ENCODE measurements at regions not wholly inside any gene's neighbourhood (a gene's known extent, or its start where the extent isn't known, plus 50 kb on each side); places are given as distances from the start of the nearest gene placed in this dataset.
"Not testable (repeated sequence)": the region's sequence is repeated elsewhere in the genome, so short reads cannot be mapped to it uniquely, and the experiment has no call there.

DNA sequence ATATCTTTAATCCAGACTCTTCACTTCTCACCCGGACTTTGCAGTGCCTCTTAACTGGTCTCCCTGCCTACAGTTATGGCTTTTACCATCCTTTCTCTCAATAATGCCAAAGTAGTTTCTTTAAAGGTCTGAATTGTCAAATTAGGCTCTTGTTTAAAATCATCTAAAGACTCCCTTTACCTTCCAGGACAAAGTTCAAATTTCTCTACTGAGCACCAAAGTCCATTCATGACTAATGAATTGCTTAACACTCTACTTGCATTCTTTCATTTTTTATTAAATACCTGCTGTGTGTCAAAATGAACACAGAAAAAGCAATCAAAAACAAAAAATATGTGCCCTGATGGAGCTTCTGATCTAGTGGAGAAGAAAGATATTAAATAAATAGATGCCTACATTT, 472.4 kb upstream of the UBE2E2 start:
- no peak overlapping the region for H3K4me3 ChIP-seq (ENCODE audit: low read depth, low read length)

- H3K4me3 ChIP-seq (ENCODE audit: low read depth, low read length): no peak overlapping the region
Measured at GRCh38 chr3:22731901-22732300, 471.2 kb upstream of the UBE2E2 start.

GRCh38 chr3:22732641-22733040, 470.5 kb upstream of the UBE2E2 start:
- no peak overlapping the region for H3K4me3 ChIP-seq (ENCODE audit: low read depth, low read length)

DNA sequence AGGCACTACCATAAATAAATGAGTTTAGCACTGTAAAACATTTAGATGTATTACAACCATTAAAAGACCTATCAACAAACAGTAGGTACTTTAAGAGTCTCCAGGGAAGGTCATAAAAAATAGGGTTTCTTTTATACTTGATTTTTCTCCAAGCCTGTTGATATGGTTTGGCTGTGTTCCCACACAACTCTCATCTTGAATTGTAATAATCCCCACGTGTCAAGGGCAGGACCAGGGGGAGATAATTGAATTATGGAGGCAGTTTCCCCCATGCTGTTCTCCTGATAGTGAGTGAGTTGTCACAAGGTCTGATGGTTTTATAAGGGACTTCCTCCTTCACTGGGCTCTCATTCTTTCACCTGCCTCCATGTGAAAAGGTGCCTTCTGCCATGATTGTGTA, 468.9 kb upstream of the UBE2E2 start:
- no peak overlapping the region for H3K4me3 ChIP-seq (ENCODE audit: low read depth, low read length)

DNA sequence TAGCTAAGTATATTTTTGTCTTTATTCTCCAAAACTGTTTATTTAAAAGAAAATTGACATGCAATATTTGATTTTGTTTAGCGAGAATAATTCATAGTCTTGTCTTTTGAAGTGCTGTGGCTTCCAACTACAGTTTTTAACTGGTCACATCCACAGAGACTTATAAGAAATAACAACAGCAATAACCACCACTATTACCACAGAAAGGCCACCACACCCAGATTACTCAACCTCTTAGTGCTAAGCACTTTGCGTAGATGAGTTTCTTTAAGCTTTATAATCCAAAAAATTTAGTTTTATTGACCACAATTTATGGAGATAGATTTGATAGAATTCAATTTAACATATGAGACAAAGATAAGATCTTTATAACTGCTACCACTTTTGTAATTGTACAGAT, 468.4 kb upstream of the UBE2E2 start:
- no peak overlapping the region for H3K4me3 ChIP-seq (ENCODE audit: low read depth, low read length)

DNA sequence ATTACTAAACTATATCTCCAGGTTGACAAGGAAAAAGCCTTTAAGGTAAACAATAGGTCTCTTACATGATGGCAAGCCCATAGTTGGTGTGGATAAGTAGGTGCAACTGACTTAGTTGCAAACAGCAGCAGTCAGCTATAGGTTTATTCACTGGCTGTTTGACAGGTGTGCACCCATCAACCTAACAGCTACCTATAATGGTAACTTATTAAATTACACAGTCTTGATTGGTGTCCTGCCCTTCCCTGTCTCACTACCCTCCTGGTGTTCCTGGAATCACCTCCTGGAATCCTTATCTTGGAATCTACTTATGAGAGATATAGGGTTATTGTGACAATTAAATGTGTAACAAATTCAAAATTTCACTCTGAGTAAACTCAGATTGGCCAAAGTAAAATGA, 467.8 kb upstream of the UBE2E2 start:
- H3K4me3 ChIP-seq (ENCODE audit: low read depth, low read length): no peak overlapping the region

DNA sequence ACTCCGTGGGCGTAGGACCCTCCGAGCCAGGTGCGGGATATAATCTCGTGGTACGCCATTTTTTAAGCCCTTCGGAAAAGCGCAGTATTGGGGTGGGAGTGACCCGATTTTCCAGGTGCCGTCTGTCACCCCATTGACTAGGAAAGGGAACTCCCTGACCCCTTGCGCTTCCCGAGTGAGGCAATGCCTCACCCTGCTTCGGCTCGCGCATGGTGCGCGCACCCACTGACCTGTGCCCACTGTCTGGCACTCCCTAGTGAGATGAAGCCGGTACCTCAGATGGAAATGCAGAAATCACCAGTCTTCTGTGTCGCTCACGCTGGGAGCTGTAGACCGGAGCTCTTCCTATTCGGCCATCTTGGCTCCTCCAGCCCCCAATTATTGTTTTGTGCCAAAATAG, 459.7 kb upstream of the UBE2E2 start:
- not testable (repeated sequence) for H3K4me3 ChIP-seq (ENCODE audit: low read depth, low read length)

GRCh38 chr3:22745321-22745720, 457.8 kb upstream of the UBE2E2 start:
- H3K4me3 ChIP-seq (ENCODE audit: low read depth, low read length): no peak overlapping the region

- no peak overlapping the region for H3K4me3 ChIP-seq (ENCODE audit: low read depth, low read length)
Measured at GRCh38 chr3:22746221-22746620, 456.9 kb upstream of the UBE2E2 start.

- no peak overlapping the region for H3K4me3 ChIP-seq (ENCODE audit: low read depth, low read length)
Measured at GRCh38 chr3:22748453-22749045, 454.6 kb upstream of the UBE2E2 start.

DNA sequence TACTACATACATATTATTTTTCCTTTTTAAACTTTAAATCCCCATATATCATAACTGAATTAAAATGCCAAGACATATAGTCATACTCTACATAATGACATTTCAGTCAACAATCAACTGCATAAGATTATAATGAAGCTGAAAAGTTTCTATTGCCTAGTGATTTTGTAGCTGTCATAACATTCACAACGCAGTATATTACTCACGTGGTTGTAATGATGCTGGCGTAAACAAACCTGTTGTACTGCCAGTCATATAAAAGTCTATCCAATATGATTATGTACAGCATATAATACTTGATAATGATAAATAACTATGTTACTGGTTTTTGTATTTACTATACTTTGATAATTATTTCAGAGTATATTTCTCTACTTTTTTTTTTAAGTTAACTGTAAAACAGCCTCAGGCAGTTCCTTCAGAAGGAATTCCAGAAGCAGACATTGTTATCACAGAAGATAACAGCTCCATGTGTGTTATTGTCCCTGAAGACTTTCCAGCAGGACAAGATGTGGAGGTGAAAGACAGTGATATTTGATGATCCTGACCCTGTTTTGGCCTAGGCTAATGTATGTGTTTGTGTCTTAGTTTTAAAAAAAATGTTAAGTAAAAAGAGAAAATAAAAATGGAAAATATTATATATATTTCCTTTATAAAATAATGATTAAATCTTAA, 443.4 kb upstream of the UBE2E2 start:
- no peak overlapping the region for H3K4me3 ChIP-seq (ENCODE audit: low read depth, low read length)

DNA sequence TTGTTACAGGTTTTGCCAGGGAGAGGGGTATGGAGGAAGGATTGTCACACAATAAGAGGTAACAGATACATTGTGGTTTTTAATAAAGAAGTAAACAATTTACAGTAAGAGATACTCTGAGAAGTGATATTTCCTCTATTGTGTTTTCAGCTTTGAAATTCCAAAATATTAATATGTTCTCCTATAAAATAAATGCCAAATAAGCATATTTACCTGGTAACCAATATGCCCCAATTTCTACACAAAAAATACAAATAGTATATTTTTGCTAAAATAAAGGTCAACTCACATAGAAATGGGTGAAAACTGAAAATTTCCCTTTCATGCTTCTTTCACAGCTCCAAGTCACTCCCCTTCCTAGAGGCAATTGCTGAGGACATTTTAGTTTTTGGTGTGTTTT, 437.4 kb upstream of the UBE2E2 start:
- H3K4me3 ChIP-seq (ENCODE audit: low read depth, low read length): no peak overlapping the region

GRCh38 chr3:22777834-22778233, 425.3 kb upstream of the UBE2E2 start:
- no peak overlapping the region for H3K4me3 ChIP-seq (ENCODE audit: low read depth, low read length)

DNA sequence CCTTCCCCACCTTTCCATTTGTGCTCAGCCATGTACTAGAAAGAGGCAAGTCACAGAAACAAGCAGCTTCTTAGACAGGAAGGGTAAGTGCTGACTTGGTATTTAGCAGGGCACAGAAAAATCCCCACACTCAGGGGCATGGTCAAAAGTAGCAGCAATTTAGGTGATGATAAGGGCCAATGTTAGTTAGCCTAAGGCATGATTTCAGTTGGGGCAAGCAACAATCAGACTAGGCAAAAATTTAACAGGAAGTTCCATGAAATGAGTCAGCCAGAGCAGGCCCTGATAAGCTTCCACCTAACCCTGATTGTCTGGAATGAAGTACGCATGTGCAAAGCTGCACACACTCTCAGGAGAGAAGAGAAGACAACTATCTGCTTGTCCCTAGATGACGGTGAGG, 423.4 kb upstream of the UBE2E2 start:
- H3K4me3 ChIP-seq (ENCODE audit: low read depth, low read length): no peak overlapping the region

DNA sequence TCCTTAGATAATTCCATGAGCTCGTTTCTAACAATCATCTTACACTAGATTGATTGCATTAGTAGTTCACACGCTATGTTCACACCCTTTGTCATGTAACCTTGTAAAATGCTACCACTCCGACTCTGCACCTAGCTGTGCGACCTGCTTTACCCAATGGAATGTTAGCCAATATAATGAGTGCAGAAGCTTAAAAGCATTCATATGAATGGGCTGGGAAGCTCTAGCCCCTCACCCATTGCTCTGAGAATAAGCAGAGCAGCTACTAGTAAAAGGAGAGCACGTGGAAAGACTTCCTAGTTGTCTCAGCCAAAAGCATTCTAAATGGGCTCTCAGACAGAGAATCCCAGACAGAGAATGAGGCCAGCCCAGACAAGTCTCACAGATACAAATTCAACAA, 410.6 kb upstream of the UBE2E2 start:
- no peak overlapping the region for H3K4me3 ChIP-seq (ENCODE audit: low read depth, low read length)

DNA sequence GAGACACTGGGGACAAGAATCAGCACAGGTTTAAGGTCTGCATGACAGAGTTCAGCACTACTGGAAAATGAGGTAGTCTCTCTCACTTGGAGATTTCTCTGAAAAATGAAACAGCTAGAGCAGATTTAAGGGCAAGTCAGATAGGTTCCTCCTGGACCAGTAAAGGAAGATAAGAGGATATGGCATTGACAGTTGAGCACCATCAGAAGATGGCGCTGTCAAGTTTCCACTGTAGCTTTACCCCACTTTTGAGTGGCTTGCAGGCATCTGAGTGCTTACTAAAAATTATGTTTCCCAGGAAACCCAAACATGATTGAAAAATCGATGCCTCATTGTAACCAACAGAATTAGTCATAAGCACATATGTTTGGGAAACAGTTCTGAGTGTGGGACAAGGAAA, 407.2 kb upstream of the UBE2E2 start:
- no peak overlapping the region for H3K4me3 ChIP-seq (ENCODE audit: low read depth, low read length)

- H3K4me3 ChIP-seq (ENCODE audit: low read depth, low read length): no peak overlapping the region
Measured at GRCh38 chr3:22798461-22798860, 404.7 kb upstream of the UBE2E2 start.

DNA sequence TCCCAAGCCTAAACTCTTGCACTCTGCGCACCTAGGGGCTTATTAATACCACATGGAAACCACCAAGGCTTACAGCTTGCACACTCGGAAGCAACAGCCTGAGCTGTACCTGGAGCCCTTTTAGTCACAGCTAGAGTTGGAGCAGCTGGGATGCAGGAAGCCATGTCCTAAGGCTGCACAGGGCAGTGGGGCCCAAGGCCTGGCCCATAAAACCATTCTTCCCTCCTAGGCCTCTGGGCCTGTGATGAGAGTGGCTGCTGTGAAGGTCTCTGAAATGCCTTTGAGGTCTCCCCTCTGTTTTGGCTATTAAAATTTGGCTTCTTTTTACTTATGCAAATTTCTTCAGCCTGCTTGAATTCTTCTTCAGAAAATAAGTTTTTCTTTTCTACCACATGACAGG, 383.9 kb upstream of the UBE2E2 start:
- H3K4me3 ChIP-seq (ENCODE audit: low read depth, low read length): no peak overlapping the region

- no peak overlapping the region for H3K4me3 ChIP-seq (ENCODE audit: low read depth, low read length)
Measured at GRCh38 chr3:22835041-22835440, 368.1 kb upstream of the UBE2E2 start.

- no peak overlapping the region for H3K4me3 ChIP-seq (ENCODE audit: low read depth, low read length)
Measured at GRCh38 chr3:22836131-22836530, 367.0 kb upstream of the UBE2E2 start.

- H3K4me3 ChIP-seq (ENCODE audit: low read depth, low read length): no peak overlapping the region
Measured at GRCh38 chr3:22843854-22844253, 359.3 kb upstream of the UBE2E2 start.

DNA sequence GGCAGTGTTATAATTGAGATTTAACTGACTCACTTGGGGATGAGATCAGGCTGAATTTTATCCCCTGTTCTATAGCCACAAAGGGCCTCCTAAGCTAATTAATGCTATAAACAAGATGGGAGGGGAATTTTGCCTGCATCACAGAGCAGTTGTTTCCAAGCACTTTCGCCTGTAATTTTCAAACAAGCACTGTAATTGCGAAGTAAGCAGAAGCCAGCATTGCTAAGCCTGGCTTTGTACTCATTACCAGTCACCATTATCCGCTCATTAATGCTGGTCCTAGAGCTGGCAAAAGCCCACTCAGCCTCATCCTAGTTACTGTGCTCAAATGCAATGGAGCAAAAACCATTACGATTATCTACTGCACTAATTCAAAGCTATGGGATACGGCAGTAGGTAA, 356.6 kb upstream of the UBE2E2 start:
- no peak overlapping the region for H3K4me3 ChIP-seq (ENCODE audit: low read depth, low read length)

- H3K4me3 ChIP-seq (ENCODE audit: low read depth, low read length): not testable (repeated sequence)
Measured at GRCh38 chr3:22849583-22849982, 353.5 kb upstream of the UBE2E2 start.

All from iPS-11a (cell line).